Neuronal stem cell (in vitro differentiated cells): ENCODE measurements at regions not wholly inside any gene's neighbourhood (a gene's known extent, or its start where the extent isn't known, plus 50 kb on each side); places are given as distances from the start of the nearest gene placed in this dataset.

ENCODE experiments used
- DNase-seq: peaks from one replicate; pipeline ENCODE4 v3.0.0-alpha.2; 2013; ENCODE audit warnings: low spot score
- H2AFZ ChIP-seq: one replicate; pipeline ENCODE4 v1.6.1; 2013; ENCODE audit warnings: mild to moderate bottlenecking, low read length, inconsistent platforms
- H2AK5ac ChIP-seq: 2 replicates; pipeline ENCODE4 v1.6.1; 2013; ENCODE audit warnings: low read depth, mild to moderate bottlenecking, inconsistent platforms, low read length, moderate library complexity, mixed read lengths
- H2BK120ac ChIP-seq: 2 replicates; pipeline ENCODE4 v1.6.1; 2013; ENCODE audit warnings: low read depth, mild to moderate bottlenecking, inconsistent platforms, low read length, moderate library complexity, mixed read lengths
- H2BK12ac ChIP-seq: one replicate; pipeline ENCODE4 v1.6.1; 2013; ENCODE audit warnings: low read length, inconsistent platforms
- H2BK15ac ChIP-seq: 2 replicates; pipeline ENCODE4 v1.6.1; 2013; ENCODE audit warnings: mild to moderate bottlenecking, low read length, inconsistent platforms, mixed read lengths
- H2BK5ac ChIP-seq: one replicate; pipeline ENCODE4 v1.6.1; 2013; ENCODE audit warnings: inconsistent platforms, mild to moderate bottlenecking, low read length, moderate library complexity
- H3K14ac ChIP-seq: one replicate; pipeline ENCODE4 v1.6.1; 2013; ENCODE audit warnings: low read length, inconsistent platforms
- H3K18ac ChIP-seq: 2 replicates; pipeline ENCODE4 v1.6.1; 2013; ENCODE audit warnings: low read length, inconsistent platforms
- H3K23ac ChIP-seq: 2 replicates; pipeline ENCODE4 v1.6.1; 2013; ENCODE audit warnings: low read depth, mild to moderate bottlenecking, mixed read lengths, low read length, inconsistent platforms; ENCODE audit not compliant: poor library complexity
- H3K27ac ChIP-seq: replicated peaks from 3 replicates; pipeline ENCODE4 v1.5.1; 2013; ENCODE audit warnings: low read length, inconsistent platforms
- H3K27me3 ChIP-seq, 3 experiments: 2 replicates each; pipeline ENCODE4 v1.6.1; 2013; ENCODE audit warnings: low read length in 3 of 3, mild to moderate bottlenecking in 2 of 3, inconsistent platforms in 1 of 3, low read depth in 1 of 3, mixed read lengths in 1 of 3, moderate library complexity in 1 of 3; ENCODE audit not compliant: control insufficient read depth in 3 of 3, insufficient read depth in 3 of 3
- H3K36me3 ChIP-seq, 2 donors: replicated peaks in 1 of 2; 2 replicates each; pipeline ENCODE4 v1.6.1; 2013; ENCODE audit warnings: low read length in 2 of 2; ENCODE audit not compliant: control insufficient read depth in 2 of 2, insufficient read depth in 2 of 2
- H3K4ac ChIP-seq: 2 replicates; pipeline ENCODE4 v1.6.1; 2013; ENCODE audit warnings: inconsistent platforms, mild to moderate bottlenecking, low read length, moderate library complexity
- H3K4me1 ChIP-seq, 2 donors: 1 replicate in 1 of 2; 2 replicates in 1 of 2; pipeline ENCODE4 v1.6.1; 2013; ENCODE audit warnings: low read length in 2 of 2, low read depth in 1 of 2; ENCODE audit not compliant: control insufficient read depth in 2 of 2, insufficient read depth in 1 of 2
- H3K4me2 ChIP-seq: one replicate; pipeline ENCODE4 v1.6.1; 2013; ENCODE audit warnings: mild to moderate bottlenecking, low read length, inconsistent platforms; ENCODE audit not compliant: insufficient read depth, poor library complexity, severe bottlenecking
- H3K4me3 ChIP-seq, 2 donors: 2 replicates each; pipeline ENCODE4 v1.5.1; 2013; ENCODE audit warnings: low read length in 2 of 2, mild to moderate bottlenecking in 2 of 2, inconsistent platforms in 1 of 2, moderate library complexity in 1 of 2
- H3K79me1 ChIP-seq: one replicate; pipeline ENCODE4 v1.6.1; 2013; ENCODE audit warnings: low read depth, mild to moderate bottlenecking, inconsistent platforms, low read length, moderate library complexity
- H3K9ac ChIP-seq: one replicate; pipeline ENCODE4 v1.6.1; 2013; ENCODE audit warnings: mild to moderate bottlenecking, low read depth, low read length, inconsistent platforms; ENCODE audit not compliant: poor library complexity
- H3K9me3 ChIP-seq, 2 donors: replicated peaks in 1 of 2; 2 replicates each; pipeline versions ENCODE3 to v1.6.1; 2013; ENCODE audit warnings: low read length in 2 of 2, mild to moderate bottlenecking in 2 of 2, inconsistent platforms in 1 of 2, low read depth in 1 of 2, mixed read lengths in 1 of 2, moderate library complexity in 1 of 2; ENCODE audit not compliant: control insufficient read depth in 2 of 2, insufficient read depth in 1 of 2
- H4K8ac ChIP-seq: one replicate; pipeline ENCODE4 v1.6.1; 2013; ENCODE audit warnings: low read depth, mild to moderate bottlenecking, inconsistent platforms, low read length, moderate library complexity
- H4K91ac ChIP-seq: one replicate; pipeline ENCODE4 v1.6.1; 2013; ENCODE audit warnings: low read length, low read depth, mild to moderate bottlenecking, inconsistent platforms; ENCODE audit not compliant: poor library complexity
- WGBS, 2 donors: extraction: QIAGEN DNeasy Blood & Tissue Kit; methylation state at CpG; one replicate each; pipeline ENCODE4 v1.1.7; 2013; ENCODE audit warnings: missing lambda C conversion rate in 2 of 2, mixed read lengths in 1 of 2; ENCODE audit not compliant: insufficient read length in 2 of 2, insufficient replicate concordance in 1 of 2; ENCODE audit errors: extremely low coverage in 2 of 2; 5-methylcytosine and 5-hydroxymethylcytosine counted together

DNA sequence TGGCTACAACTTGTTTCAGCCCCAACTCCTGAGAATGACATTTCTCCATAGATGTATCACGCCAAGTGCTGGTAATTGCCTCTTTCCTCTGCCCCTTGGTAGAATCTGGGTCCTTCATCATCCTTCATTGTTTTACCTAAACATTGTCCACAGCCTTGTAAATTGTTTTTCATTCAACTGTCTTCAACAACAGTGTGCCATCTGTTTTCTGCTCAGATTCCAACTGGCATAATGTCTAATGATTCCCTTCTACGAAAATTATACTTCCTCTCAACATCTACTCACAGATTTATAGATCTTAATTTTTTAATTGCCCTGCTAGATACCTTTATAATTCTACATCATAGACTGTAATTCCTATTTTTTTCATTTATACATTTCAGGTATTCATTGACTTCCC lies 226.9 kb downstream of the TPRG1 start:
- Histone ChIP-seq H2AK5ac (no peak overlapping the region), H3K18ac (no peak overlapping the region), H3K27me3 (no peaks in the 10 kb centered on the region), H4K91ac (no peak overlapping the region), H3K4ac (no peak overlapping the region), H3K4me2 (no peak overlapping the region), H3K27ac (no peak overlapping the region), H3K36me3 (no peaks in the 10 kb centered on the region), H2BK15ac (no peak overlapping the region), H2BK12ac (no peak overlapping the region), H3K14ac (no peak overlapping the region), H3K4me1 (no peaks in the 10 kb centered on the region), H3K4me3 (no peak overlapping the region), H2AFZ (no peak overlapping the region), H3K9me3 (no peaks in the 10 kb centered on the region), H2BK120ac (no peak overlapping the region), H3K9ac (no peak overlapping the region), H4K8ac (no peak overlapping the region), H3K23ac (no peak overlapping the region), H3K79me1 (no peaks in the 10 kb centered on the region), H2BK5ac (no peak overlapping the region)
- WGBS, 2 donors: 100% methylated on average over 1 of the region's 2 CpGs; no CpG with 5 or more reads in 1 of the 2 donors
- DNase-seq: no peak

DNA sequence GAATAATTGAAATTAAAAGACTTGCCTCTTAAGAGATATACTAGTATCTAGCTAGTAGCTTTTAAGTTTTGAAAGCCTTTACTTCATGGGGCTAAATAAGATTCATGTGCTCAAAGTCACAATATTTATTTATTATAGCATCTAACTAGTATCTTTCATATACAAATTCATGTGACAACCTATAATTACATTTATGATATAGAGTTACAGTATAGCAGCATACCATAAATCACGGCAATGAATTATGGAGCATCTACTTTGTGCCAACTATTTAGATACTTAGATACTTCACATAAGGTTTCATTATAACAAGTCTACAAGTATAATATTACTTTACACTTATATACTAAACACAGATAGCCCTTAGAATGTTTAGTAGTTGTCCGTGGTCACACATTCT lies 229.4 kb downstream of the TPRG1 start:
- H2BK15ac ChIP-seq: no peak overlapping the region
- H3K4ac ChIP-seq: no peak overlapping the region
- no CpG with 5 or more reads among the region's 2 CpGs for WGBS, 2 donors

DNA sequence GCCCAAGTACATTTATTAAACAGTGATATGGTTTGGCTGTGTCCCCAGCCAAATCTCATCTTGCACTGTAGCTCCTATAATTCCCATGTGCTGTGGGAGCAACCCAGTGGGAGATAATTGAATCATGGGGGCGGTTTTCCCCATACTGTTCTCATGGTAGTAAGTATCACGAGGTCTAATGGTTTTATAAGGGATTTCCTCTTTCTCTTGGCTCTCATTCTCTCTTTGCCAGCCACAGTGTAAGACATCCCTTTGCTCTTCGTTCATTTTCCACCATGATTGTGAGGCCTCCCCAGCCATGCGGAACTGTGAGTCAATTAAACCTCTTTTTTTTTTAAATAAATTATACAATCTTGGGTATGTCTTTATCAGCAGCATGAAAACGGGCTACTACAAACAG lies 228.0 kb upstream of the TP63 start:
- no peak overlapping the region for H2AFZ ChIP-seq
- no peak overlapping the region for H3K4me2 ChIP-seq
- H2BK12ac ChIP-seq: no peak overlapping the region
- no CpG with 5 or more reads among the region's 5 CpGs for WGBS, 2 donors
- no peak overlapping the region for H3K27ac ChIP-seq
- H3K27me3 ChIP-seq: no peaks in the 10 kb centered on the region
- no peak overlapping the region for H2BK15ac ChIP-seq
- no peak overlapping the region for H3K14ac ChIP-seq
- no peak overlapping the region for H3K9ac ChIP-seq
- no peaks in the 10 kb centered on the region for H3K36me3 ChIP-seq
- DNase-seq: no peak
- H2AK5ac ChIP-seq: no peak overlapping the region
- H3K4ac ChIP-seq: no peak overlapping the region
- no peaks in the 10 kb centered on the region for H3K79me1 ChIP-seq
- no peaks in the 10 kb centered on the region for H3K9me3 ChIP-seq
- H3K18ac ChIP-seq: no peak overlapping the region
- no peaks in the 10 kb centered on the region for H3K4me1 ChIP-seq
- no peak overlapping the region for H3K23ac ChIP-seq
- no peak overlapping the region for H4K91ac ChIP-seq
- H2BK120ac ChIP-seq: no peak overlapping the region
- H3K4me3 ChIP-seq: no peak overlapping the region
- H4K8ac ChIP-seq: no peak overlapping the region
- no peak overlapping the region for H2BK5ac ChIP-seq

More for the DNA sequence above, 229.4 kb downstream of the TPRG1 start:
- no peak overlapping the region for H3K9ac ChIP-seq
- H4K91ac ChIP-seq: no peak overlapping the region
- no peaks in the 10 kb centered on the region for H3K36me3 ChIP-seq
- no peak overlapping the region for H2BK5ac ChIP-seq
- no peaks in the 10 kb centered on the region for H3K4me1 ChIP-seq
- H2BK12ac ChIP-seq: no peak overlapping the region
- no peak overlapping the region for H3K18ac ChIP-seq
- H2BK120ac ChIP-seq: no peak overlapping the region
- H3K4me2 ChIP-seq: no peak overlapping the region
- no peak overlapping the region for H3K4me3 ChIP-seq
- H3K9me3 ChIP-seq: no peaks in the 10 kb centered on the region
- H4K8ac ChIP-seq: no peak overlapping the region
- H3K79me1 ChIP-seq: no peaks in the 10 kb centered on the region
- H3K14ac ChIP-seq: no peak overlapping the region
- H3K27me3 ChIP-seq: no peaks in the 10 kb centered on the region
- no peak overlapping the region for H2AFZ ChIP-seq
- DNase-seq: no peak
- no peak overlapping the region for H3K27ac ChIP-seq
- no peak overlapping the region for H2AK5ac ChIP-seq
- no peak overlapping the region for H3K23ac ChIP-seq

DNA sequence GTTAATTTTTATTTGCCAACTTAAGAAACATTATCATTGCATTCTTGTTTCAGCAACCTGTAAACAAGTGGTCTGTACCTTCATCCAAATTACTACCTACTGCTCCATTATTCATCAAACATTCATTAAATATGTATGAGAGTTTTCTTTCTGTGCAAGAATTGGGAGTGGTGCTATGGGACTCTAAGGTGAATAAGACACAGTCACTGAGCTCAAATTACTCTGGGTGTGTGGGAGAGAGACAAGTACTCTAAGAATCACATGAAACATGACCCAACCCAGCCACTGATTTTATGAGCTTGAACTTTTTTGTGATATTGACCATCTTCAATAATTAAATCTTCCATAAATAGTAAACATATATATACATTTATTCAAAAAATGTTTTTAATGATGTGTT lies 227.2 kb upstream of the TP63 start:
- H2AK5ac ChIP-seq: no peak overlapping the region
- no peaks in the 10 kb centered on the region for H3K36me3 ChIP-seq
- H4K91ac ChIP-seq: no peak overlapping the region
- H4K8ac ChIP-seq: no peak overlapping the region
- DNase-seq: no peak
- H3K27ac ChIP-seq: no peak overlapping the region
- H2AFZ ChIP-seq: no peak overlapping the region
- H2BK12ac ChIP-seq: no peak overlapping the region
- no peak overlapping the region for H2BK120ac ChIP-seq
- no peak overlapping the region for H3K14ac ChIP-seq
- no peaks in the 10 kb centered on the region for H3K79me1 ChIP-seq
- no peak overlapping the region for H3K4ac ChIP-seq
- H3K9ac ChIP-seq: no peak overlapping the region
- no peaks in the 10 kb centered on the region for H3K27me3 ChIP-seq
- no peak overlapping the region for H2BK15ac ChIP-seq
- no peaks in the 10 kb centered on the region for H3K4me1 ChIP-seq
- H3K23ac ChIP-seq: no peak overlapping the region
- no peaks in the 10 kb centered on the region for H3K9me3 ChIP-seq
- no peak overlapping the region for H3K4me2 ChIP-seq
- H3K18ac ChIP-seq: no peak overlapping the region
- no peak overlapping the region for H3K4me3 ChIP-seq
- no peak overlapping the region for H2BK5ac ChIP-seq
